ENCODE measurements at regions not wholly inside any gene's neighbourhood (a gene's known extent, or its start where the extent isn't known, plus 50 kb on each side); places are given as distances from the start of the nearest gene placed in this dataset.

DNA sequence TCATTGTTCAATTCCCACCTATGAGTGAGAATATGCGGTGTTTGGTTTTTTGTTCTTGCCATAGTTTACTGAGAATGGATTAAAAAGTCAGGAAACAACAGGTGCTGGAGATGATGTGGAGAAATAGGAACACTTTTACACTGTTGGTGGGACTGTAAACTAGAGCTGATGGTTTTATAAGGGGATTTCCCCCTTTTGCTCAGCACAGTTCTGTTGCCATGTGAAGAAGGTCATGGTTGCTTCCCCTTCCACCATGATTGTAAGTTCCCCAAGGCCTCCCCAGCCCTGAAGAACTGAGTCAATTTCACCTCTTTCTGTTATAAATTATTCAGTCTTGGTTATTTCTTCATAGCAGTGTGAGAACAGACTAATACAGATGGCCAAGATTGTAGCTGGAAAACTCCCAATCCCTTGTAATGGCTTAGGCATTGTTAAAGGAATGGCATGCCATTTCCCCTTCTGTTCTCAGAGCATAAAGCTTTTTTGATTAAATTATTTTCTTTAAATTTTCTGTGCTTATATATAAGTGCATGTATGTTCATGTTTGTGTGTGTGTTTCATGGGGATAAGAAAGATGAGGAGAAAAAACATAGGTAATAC lies 144.8 kb downstream of the BACH1 start:
- DNase-seq (ENCODE audit: low spot score) = no peak

DNA sequence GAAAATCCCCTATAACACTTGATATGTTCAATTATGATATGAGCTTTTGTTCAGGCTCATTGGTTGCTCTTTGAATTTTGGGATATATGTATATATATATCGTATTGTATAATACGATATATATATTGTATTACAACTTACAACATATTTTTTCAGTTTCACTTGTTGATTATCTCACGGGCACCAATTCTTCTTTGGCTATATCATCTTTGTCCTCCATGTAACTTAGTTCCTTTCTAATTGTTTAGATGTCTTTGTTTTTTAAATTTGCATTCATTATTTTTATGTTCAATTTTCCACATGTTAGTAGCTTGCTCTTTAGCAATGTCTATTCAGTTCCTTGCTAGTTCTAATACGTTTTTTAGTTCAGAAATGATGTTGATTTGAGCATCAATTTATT lies 150.0 kb downstream of the BACH1 start:
- DNase-seq (ENCODE audit: low spot score) = no peak

DNA sequence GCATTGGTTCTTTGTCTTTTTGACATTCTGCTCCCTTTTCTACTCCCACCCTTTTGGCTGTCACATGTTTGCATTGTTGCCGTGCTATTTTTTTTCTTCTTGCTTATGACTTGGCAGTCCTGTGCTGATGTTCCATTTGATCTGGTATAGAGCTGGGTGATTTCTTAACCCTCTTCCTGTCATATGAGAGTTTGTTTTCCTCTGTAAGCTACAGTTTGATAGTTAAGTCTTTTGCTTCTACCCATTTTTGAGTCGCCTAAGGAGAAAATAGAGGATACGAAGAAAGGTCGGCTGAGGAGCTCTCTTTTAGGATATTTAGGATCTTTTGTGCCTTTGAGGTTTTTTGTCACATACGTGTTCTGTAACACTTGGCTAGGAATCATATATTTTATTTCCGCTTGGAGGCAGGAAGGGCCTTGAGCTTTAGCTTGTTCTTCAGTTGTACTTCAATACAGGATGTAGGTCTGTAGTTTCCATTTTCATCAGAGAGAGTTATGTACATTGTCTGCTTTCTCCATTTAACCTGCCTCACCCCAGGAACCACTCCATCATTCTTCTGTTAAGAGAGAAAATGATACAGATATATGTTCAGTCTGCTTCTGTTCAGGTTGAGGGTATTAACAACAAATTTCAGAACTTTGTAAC lies 150.7 kb downstream of the BACH1 start:
- DNase-seq (ENCODE audit: low spot score) = no peak

DNA sequence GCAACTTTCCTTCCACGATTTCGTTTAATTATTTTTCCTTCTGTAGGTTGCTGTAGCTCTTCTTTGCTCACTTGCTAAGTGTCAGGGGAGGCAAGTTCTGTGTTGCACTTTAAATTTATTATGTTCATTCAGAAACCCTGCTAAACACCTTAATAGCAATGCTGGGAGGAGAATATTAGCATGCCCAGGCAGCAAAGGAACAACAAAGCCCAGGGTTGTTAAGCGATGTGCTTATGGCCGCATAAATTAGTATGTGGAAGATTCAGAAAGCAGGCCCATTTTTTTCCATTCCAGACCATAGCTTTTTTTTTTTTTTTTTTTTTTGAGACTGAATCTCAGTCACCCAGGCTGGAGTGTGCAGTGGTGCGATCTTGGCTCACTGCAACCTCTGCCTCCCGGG lies 151.3 kb downstream of the BACH1 start:
- no peak for DNase-seq (ENCODE audit: low spot score)

DNA sequence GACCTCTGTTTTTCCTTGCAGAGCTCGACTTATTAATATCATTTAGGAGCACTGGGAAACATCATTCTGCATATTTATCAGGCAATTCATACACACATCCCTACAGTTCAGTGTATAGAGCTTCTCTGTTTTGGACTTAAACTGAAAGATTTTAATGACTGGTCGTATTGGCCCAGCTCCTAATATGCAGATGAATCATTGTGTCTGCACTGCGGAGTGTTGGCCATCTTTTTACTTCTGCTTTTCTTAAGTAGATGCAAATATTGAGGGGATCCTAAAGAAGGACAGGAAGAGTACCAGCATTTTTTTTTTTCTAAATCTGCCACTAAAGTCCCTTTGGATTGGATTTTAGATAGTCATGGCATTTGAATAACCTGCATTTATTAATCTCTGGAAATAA lies 154.8 kb downstream of the BACH1 start:
- DNase-seq (ENCODE audit: low spot score) = no peak

DNA sequence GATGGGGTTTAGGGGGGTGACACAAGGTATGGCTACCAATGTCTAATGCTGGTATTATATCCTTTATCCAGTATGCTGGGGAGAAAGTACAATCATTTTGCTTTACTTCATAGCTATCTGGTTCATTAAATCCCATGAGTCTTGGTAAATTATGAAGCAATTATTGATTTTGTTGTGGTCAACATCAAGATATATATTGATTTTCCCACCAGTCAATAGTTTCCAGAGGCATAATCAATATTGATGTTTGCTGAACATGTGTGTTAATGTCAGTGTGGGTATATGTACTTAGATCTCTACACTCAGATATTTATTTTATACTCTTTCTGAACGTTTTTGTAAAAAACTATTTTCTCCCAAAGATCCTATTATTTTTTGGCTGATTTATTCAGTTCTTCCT lies 155.5 kb downstream of the BACH1 start:
- DNase-seq (ENCODE audit: low spot score) = no peak

DNA sequence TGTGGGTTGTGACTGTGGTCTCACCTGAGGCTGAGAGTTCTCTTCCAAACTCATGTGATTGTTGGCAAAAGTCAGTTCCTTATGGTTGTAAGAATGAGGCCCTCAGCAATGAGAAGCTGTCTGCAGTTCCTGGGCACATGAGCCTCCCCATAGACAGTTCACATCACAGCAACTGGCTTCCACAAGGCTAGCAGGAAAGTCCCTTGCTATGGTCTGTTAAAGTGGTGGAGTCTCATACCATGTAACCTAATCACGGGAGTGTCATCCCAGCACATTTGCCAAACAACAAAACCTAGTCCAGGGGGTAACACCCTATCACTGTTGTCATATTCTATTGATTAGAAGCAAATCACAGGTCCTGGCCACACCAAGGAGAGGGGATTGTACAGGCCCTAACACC lies 163.8 kb downstream of the BACH1 start:
- DNase-seq (ENCODE audit: low spot score) = no peak

DNA sequence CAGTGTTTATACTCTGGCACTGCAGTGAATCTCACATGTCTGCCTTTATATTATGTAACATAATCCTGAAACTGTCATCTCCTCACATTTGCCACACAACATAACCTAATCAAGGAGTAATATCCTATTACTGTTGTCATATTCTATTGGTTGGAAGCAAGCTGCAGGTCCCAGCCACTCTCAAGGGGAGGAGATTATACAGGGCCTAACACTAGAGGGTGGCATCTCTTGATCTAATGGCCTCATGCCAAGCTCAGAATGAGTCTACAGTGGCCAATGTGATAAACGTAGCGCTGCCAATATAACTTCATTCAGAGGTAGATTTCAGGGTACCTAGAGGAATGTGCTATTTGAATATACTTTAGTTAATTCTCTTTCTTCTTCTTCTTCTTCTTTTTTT lies 166.8 kb downstream of the BACH1 start:
- no peak for DNase-seq (ENCODE audit: low spot score)

DNA sequence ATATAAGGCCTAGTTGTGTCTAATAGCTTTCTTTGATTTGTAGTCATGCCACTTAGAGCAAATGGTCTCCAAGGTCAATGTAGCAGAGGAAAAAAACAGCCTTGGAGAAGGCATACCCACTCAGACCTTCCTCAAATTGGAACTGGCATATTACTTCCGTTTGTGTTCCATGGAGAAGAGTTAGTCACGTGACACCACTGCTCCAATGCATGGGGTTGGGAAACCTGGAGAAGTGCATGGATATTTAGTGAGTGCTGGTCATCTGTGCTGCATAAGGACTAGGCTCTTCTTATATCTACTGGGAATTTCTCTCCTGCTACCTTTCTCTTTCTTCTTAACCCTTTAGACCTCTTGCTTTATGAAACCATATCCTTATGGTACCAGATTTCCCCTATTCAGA lies 167.8 kb downstream of the BACH1 start:
- no peak for DNase-seq (ENCODE audit: low spot score)

DNA sequence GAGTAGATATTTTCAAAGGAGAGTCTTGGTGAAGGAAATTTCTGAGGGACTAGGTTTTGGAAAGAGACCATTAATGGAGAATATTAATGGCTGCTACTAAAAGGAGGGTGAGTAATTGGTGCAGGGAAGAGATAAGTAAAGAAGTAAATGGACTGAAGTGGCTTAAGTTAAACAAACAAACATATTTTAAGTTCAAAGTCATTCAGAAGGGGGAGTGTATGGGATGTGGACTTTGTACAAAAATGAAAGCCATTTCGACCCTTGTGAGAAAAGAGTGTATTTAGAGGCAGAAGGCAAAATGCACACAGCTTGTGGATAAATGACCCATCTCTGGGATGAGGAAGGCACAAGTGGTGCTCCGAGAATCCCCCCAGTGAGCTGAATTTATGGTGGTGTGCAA lies 171.7 kb downstream of the BACH1 start:
- DNase-seq (ENCODE audit: low spot score) = no peak

DNA sequence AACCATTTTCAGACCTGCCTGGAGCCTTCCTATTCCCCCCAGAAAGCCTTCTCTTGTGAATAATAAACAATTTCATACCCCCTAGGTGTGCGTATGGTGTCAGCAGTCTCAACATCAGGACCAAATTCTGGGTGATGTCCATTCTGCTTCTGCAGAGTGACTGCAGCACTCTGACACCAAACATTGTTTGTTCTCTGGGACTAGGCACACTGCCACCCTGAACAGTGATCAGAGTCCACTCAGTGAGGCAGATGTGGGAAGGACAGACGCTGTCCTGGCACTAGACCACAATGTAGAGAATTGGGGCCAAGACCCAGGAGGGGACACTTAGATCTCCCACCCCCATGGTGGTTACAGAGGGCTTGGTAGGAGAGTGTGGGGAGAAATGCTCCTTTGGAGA lies 175.1 kb downstream of the BACH1 start:
- DNase-seq (ENCODE audit: low spot score) = no peak

DNA sequence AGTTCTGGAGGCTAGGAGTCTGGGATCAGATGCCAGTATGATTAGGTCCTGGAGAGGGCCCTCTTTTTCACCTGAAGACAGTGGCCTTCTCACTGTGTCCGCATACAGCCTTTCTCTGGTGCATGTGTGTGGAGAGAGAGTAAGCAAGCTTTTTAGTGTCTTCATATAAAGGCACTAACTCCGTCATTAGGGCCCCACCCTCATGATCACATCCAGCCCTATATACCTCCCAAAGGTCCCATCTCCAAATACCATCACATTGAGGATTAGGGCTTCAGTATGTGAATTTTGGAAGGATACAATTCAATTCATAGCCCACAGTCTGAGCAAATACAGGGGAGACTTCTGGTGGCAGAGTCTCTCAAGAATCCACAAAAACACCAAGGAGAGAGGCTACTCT lies 176.6 kb downstream of the BACH1 start:
- no peak for DNase-seq (ENCODE audit: low spot score)

DNA sequence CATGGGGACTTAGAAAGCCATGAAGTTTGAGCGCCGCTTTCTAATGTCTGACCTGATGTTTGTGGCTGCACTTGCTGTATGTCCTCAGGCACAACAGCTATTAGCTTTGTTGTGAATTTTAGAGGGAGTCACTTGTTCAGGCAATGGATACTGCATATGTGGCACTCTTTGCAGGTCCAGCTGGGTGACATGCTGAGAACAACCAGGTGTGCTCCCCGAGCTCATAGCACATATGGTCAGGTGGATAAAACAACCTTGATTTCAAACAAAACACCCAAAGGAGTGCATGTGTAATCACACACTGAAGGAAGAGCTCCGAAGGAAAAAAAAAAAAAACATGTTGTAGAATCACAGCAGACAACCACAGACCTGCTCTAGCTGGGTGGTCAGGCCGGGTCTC lies 178.6 kb downstream of the BACH1 start:
- no peak for DNase-seq (ENCODE audit: low spot score)

DNA sequence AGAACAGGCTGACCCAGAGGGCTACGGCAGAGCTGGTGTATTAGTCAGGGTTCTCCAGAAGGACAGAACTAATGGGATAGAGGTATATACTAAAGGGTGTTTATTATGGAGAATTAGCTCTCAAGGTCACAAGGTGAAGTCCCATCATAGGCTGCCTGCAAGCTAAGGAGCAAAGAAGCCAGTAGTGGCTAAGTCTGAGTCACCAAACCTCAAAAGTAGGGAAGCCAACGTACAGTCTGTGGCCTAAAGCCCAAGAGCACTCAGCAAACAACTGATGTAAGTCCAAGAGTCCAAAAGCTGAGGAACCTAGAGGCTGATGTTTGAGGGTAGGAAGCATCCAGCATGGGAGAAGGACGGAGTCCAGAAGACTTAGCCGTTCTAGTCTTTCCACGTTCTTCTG lies 179.2 kb downstream of the BACH1 start:
- no peak for DNase-seq (ENCODE audit: low spot score)

DNA sequence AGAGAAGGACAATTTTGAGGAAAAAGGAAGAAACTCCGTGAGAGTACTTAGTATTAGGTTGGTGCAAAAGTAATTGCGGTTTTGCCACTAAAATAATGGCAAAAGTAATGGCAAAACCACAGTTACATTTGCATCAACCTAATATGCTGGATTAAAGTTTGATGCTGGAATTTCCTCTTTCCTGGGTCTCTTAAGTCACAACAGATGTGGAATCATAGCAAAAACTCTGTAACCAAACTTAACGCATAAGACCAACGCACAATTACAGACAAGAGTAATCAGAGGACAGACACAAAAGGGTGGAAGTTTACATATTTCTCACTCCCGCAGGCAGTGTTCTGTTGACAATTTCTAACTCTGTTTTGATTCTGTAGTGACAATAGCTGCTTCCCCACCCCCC lies 182.4 kb downstream of the BACH1 start:
- no peak for DNase-seq (ENCODE audit: low spot score)

DNA sequence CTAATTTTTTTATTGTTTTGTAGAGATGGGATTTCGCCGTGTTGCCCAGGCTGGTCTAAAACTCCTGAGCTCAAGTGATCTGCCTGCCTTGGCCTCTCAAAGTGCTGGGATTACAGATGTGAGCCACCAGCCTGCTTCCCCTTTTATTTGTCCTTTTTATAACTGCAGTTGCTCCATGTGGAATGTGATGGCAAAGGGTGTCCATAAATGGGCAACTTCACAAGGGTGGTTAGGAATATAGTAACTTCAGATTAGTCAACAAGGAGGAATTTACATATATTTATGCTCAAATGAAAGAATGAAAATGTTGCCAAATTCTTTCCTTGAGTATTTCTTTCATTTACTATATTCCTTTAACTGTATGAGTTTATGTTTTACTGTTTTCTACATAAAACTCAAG lies 182.9 kb downstream of the BACH1 start:
- peak; percentile 17 for DNase-seq (ENCODE audit: low spot score)

DNA sequence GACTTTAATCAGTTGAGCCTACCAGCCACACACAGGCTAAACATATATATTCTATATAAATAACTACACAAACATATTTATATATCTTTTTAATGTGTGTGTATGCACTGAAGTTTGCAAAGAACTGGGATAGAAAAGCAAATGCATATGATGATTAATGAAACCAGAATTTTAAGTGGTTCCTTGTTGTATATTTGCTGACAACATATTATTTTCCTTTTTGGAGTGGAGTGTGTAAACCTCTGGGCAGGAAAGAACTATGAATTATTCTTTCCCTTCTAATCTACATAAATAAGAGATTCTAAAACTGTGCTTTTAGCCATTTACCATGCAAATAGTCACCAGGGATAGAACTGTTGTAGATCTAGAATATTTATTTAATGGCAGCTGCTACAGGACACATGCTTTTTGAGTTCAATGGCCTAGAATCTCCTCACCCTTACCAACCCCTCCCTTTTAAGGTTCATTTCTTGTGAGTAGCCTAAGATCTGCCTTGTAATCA lies 187.6 kb downstream of the BACH1 start:
- DNase-seq (ENCODE audit: low spot score) = no peak

Data from AG08396 (cell line).